ENCODE measurements at regions not wholly inside any gene's neighbourhood (a gene's known extent, or its start where the extent isn't known, plus 50 kb on each side); places are given as distances from the start of the nearest gene placed in this dataset.
"Not testable (repeated sequence)": the region's sequence is repeated elsewhere in the genome, so short reads cannot be mapped to it uniquely, and the experiment has no call there.

- no peak for ATAC-seq
Measured at GRCh38 chr1:82086739-82087138, 286.0 kb downstream of the ADGRL2 start.

DNA sequence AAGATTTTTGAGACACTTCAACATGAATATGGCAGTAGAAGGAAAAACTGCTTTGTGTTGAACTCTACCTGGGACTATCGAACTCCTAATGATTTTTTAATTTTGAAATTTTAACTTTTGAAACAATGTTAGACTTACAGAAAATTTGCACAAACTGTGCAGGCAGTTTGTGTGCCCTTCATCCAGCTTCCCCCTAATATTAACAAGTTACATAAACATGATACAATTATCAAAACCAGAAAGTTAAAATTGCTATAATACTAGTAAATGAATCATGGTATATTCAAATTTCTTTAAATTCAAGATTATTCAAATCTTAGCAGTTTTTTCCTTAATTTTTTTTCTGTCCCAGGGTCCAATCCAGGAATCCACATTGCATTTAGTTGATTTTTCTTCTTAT is 278.9 kb downstream of the ADGRL2 start:
- no peak for ATAC-seq

GRCh38 chr1:82073659-82074058 is 272.9 kb downstream of the ADGRL2 start:
- no peak for ATAC-seq

GRCh38 chr1:82073071-82073470 is 272.3 kb downstream of the ADGRL2 start:
- ATAC-seq = no peak

DNA sequence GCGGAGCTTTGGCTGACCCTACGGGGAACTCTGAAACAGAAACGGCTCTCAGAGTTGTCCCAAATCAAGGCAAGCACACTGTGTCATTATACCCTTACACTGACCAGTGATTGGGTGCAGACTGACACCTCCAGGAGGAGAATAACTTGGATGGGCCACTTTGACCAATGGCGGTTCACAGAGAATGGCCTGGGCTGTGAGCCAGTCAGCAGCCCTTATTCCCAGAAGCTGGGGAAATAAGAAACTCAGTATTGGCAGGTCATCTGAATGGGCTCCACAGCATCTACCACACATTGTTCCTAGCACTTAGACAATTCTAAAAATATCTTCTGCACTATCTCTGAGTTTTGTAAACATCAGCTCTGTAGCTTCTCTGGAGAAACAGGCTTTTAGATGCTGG is 265.2 kb downstream of the ADGRL2 start:
- ATAC-seq = no peak

DNA sequence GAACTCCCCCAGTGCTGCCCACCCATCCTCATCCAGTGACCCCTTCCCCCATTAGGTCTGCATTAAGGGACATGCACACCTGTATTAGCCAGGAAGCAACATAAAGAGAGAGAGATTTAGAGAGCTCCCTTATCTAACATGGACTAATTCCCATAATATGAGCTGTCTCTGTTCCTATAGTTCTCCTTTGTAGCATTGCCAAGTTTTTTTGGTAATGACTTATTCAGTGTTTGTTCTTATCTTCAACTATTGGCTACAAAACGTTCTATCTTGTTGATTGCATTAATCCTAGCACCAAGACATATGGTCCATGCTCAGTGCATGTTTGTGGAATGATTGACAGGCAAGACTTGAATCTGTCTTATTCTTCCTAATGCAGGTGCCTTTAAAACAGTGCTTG is 264.0 kb downstream of the ADGRL2 start:
- no peak for ATAC-seq

GRCh38 chr1:82062206-82062605 is 261.5 kb downstream of the ADGRL2 start:
- ATAC-seq = no peak

GRCh38 chr1:82059959-82060358 is 259.2 kb downstream of the ADGRL2 start:
- no peak for ATAC-seq

- ATAC-seq = no peak
Measured at GRCh38 chr1:82057011-82057410, 256.3 kb downstream of the ADGRL2 start.

DNA sequence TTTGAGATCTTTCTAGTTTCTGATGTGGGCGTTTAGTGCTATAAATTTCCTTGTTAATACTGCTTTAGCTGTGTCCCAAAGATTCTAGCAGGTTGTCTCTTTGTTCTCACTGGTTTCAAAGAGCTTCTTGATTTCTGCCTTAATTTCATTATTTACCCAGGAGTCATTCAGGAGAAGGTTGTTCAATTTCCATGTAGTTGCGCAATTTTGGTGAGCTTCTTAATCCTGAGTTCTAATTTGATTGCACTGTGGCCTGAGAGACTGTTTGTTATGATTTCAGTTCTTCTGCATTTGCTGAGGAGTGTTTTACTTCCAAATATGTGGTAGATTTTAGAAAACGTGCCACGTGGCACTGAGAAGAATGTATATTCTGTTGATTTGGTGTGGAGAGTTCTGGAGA is 254.6 kb downstream of the ADGRL2 start:
- not testable (repeated sequence) for ATAC-seq

DNA sequence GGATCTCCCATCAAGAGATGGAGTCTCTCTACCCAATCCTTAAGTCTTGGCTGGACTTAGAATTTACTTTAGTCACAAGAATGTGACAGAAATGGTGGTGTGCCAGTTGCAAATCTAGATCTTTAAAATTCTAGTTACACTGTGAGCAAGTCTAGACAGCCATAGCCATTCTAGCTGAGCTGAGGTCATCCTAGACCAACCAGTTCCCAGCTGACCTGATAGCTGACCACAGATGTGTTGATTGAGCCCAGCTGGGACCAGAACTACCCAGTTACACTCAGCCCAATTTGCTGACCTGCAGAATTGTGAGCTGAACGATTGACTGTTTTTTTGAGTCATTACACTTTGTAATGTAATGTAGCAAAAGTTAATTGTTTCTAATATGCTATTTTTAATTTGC is 251.8 kb downstream of the ADGRL2 start:
- no peak for ATAC-seq

GRCh38 chr1:82048596-82048995 is 247.9 kb downstream of the ADGRL2 start:
- ATAC-seq = no peak

GRCh38 chr1:82045221-82045620 is 244.5 kb downstream of the ADGRL2 start:
- no peak for ATAC-seq

DNA sequence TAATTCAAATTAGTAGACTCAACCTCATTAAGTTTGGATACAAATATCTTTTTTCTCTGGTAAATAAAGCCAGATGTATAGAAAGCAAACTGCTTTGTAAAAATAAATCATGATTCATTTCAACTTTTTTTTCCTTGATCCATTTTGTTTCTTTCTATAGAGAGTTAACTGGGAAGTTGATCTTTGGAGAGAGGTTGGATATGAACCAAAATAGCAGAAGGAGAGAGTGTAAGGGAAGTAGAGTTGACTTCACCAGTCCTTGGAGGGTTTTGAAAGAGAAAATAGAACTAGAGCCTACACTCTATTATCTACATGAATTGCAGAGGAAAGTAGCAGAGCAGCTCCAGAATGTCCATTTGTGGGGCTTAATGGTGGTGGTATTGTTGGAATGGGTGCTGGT is 243.8 kb downstream of the ADGRL2 start:
- no peak for ATAC-seq

- no peak for ATAC-seq
Measured at GRCh38 chr1:82044111-82044510, 243.4 kb downstream of the ADGRL2 start.

- no peak for ATAC-seq
Measured at GRCh38 chr1:82042306-82043060, 241.7 kb downstream of the ADGRL2 start.

All from activated CD4-positive, CD25-positive, alpha-beta regulatory T cell treated with anti-CD3 and anti-CD28 coated beads, Interleukin-2, amount 50 U/mL, for 24 hours (primary cell).